ENCODE measurements at regions not wholly inside any gene's neighbourhood (a gene's known extent, or its start where the extent isn't known, plus 50 kb on each side); places are given as distances from the start of the nearest gene placed in this dataset.

GRCh38 chr4:165766976-165767375 lies 106.1 kb upstream of the TLL1 start:
- DNase-seq (ENCODE audit: low read depth, low spot score) = no peak

GRCh38 chr4:165767671-165768070 lies 105.4 kb upstream of the TLL1 start:
- DNase-seq (ENCODE audit: low read depth, low spot score) = no peak

- no peak for DNase-seq (ENCODE audit: low read depth, low spot score)
These were observed 104.8 kb upstream of the TLL1 start for GRCh38 chr4:165768281-165768680.

GRCh38 chr4:165774326-165774725 lies 98.7 kb upstream of the TLL1 start:
- DNase-seq (ENCODE audit: low read depth, low spot score) = no peak

GRCh38 chr4:165779950-165780670 lies 92.9 kb upstream of the TLL1 start:
- DNase-seq (ENCODE audit: low read depth, low spot score) = no peak

- no peak for DNase-seq (ENCODE audit: low read depth, low spot score)
These were observed 92.3 kb upstream of the TLL1 start for GRCh38 chr4:165780735-165781134.

- DNase-seq (ENCODE audit: low read depth, low spot score) = no peak
These were observed 90.4 kb upstream of the TLL1 start for GRCh38 chr4:165782623-165783022.

GRCh38 chr4:165783626-165784025 lies 89.4 kb upstream of the TLL1 start:
- no peak for DNase-seq (ENCODE audit: low read depth, low spot score)

- no peak for DNase-seq (ENCODE audit: low read depth, low spot score)
These were observed 88.4 kb upstream of the TLL1 start for GRCh38 chr4:165784672-165785071.

- DNase-seq (ENCODE audit: low read depth, low spot score) = no peak
These were observed 87.7 kb upstream of the TLL1 start for GRCh38 chr4:165785337-165785736.

GRCh38 chr4:165787516-165788274 lies 85.3 kb upstream of the TLL1 start:
- no peak for DNase-seq (ENCODE audit: low read depth, low spot score)

GRCh38 chr4:165788686-165789463 lies 84.2 kb upstream of the TLL1 start:
- DNase-seq (ENCODE audit: low read depth, low spot score) = no peak

- no peak for DNase-seq (ENCODE audit: low read depth, low spot score)
These were observed 79.8 kb upstream of the TLL1 start for GRCh38 chr4:165793236-165793635.

- no peak for DNase-seq (ENCODE audit: low read depth, low spot score)
These were observed 78.2 kb upstream of the TLL1 start for GRCh38 chr4:165794834-165795233.

- no peak for DNase-seq (ENCODE audit: low read depth, low spot score)
These were observed 73.6 kb upstream of the TLL1 start for GRCh38 chr4:165799384-165799815.

- DNase-seq (ENCODE audit: low read depth, low spot score) = no peak
These were observed 70.6 kb upstream of the TLL1 start for GRCh38 chr4:165802452-165802851.

GRCh38 chr4:165803005-165803404 lies 70.0 kb upstream of the TLL1 start:
- DNase-seq (ENCODE audit: low read depth, low spot score) = no peak

- no peak for DNase-seq (ENCODE audit: low read depth, low spot score)
These were observed 67.6 kb upstream of the TLL1 start for GRCh38 chr4:165805406-165805805.

GRCh38 chr4:165806613-165807012 lies 66.4 kb upstream of the TLL1 start:
- DNase-seq (ENCODE audit: low read depth, low spot score) = no peak

GRCh38 chr4:165810726-165811125 lies 62.3 kb upstream of the TLL1 start:
- no peak for DNase-seq (ENCODE audit: low read depth, low spot score)

- DNase-seq (ENCODE audit: low read depth, low spot score) = no peak
These were observed 59.4 kb upstream of the TLL1 start for GRCh38 chr4:165813606-165814005.
